ENCODE measurements at regions not wholly inside any gene's neighbourhood (a gene's known extent, or its start where the extent isn't known, plus 50 kb on each side); places are given as distances from the start of the nearest gene placed in this dataset.

GRCh38 chr1:56268519-56269140 lies 310.7 kb downstream of the PLPP3 start:
- H3K4me1 ChIP-seq (replicated peaks) = no peaks in the 10 kb centered on the region
- H3K9me3 ChIP-seq = no peaks in the 10 kb centered on the region
- no peaks in the 10 kb centered on the region for H3K36me3 ChIP-seq
- H3K27me3 ChIP-seq (replicated peaks; ENCODE audit: insufficient read depth) = no peaks in the 10 kb centered on the region
- no peak overlapping the region for H3K4me3 ChIP-seq
- TF ChIP-seq POLR2AphosphoS5 (IDR thresholded peaks at IDR 0.05) (no peak), POLR2A (IDR thresholded peaks at IDR 0.05) (no peak)
- TF ChIP-seq, protein P1, sequence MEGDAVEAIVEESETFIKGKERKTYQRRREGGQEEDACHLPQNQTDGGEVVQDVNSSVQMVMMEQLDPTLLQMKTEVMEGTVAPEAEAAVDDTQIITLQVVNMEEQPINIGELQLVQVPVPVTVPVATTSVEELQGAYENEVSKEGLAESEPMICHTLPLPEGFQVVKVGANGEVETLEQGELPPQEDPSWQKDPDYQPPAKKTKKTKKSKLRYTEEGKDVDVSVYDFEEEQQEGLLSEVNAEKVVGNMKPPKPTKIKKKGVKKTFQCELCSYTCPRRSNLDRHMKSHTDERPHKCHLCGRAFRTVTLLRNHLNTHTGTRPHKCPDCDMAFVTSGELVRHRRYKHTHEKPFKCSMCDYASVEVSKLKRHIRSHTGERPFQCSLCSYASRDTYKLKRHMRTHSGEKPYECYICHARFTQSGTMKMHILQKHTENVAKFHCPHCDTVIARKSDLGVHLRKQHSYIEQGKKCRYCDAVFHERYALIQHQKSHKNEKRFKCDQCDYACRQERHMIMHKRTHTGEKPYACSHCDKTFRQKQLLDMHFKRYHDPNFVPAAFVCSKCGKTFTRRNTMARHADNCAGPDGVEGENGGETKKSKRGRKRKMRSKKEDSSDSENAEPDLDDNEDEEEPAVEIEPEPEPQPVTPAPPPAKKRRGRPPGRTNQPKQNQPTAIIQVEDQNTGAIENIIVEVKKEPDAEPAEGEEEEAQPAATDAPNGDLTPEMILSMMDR (IDR thresholded peaks at IDR 0.05) = no peak
- H3K27ac ChIP-seq = no peak overlapping the region
- intact Hi-C loops (cut with DNase I) = no loop called here
- no peak for DNase-seq (ENCODE audit: low spot score)
- WGBS = 93% methylated on average over 7 of the region's 7 CpGs

DNA sequence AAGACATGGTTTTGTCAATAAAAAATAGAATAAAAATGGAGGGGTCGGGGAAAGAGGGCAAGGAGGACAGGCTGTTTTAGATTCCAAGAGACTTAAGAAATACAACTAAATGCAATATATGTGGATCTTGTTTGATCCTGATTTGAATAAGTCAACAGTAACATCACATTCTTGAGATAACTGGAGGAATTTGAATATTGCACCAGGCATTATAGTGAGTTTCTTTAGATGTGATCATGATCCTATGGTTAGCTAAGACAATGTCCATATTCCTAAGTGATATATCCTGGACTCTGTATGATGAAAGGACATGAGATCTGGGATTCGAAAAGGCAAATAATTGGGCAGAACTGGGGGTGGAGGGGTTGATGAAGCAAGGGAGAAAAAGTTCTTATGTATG lies 311.8 kb downstream of the PLPP3 start:
- H3K36me3 ChIP-seq = no peaks in the 10 kb centered on the region
- intact Hi-C loops (cut with DNase I) = no loop called here
- no peaks in the 10 kb centered on the region for H3K9me3 ChIP-seq
- WGBS = 94% methylated on average over 2 of the region's 2 CpGs
- no peak overlapping the region for H3K4me3 ChIP-seq
- H3K27ac ChIP-seq = no peak overlapping the region
- no peaks in the 10 kb centered on the region for H3K27me3 ChIP-seq (replicated peaks; ENCODE audit: insufficient read depth)
- DNase-seq (ENCODE audit: low spot score) = no peak
- no peaks in the 10 kb centered on the region for H3K4me1 ChIP-seq (replicated peaks)
- TF ChIP-seq POLR2AphosphoS5 (IDR thresholded peaks at IDR 0.05) (no peak), POLR2A (IDR thresholded peaks at IDR 0.05) (no peak)
- TF ChIP-seq, protein P1 (IDR thresholded peaks at IDR 0.05) = no peak

GRCh38 chr1:56266359-56266758 lies 313.0 kb downstream of the PLPP3 start:
- H3K27ac ChIP-seq = no peak overlapping the region
- H3K27me3 ChIP-seq (replicated peaks; ENCODE audit: insufficient read depth) = no peaks in the 10 kb centered on the region
- WGBS = 85% methylated on average over 3 of the region's 3 CpGs
- H3K9me3 ChIP-seq = no peaks in the 10 kb centered on the region
- no peaks in the 10 kb centered on the region for H3K36me3 ChIP-seq
- intact Hi-C loops (cut with DNase I) = no loop called here
- no peak overlapping the region for H3K4me3 ChIP-seq
- no peak for DNase-seq (ENCODE audit: low spot score)
- TF ChIP-seq, protein P1 (IDR thresholded peaks at IDR 0.05) = no peak
- TF ChIP-seq POLR2A (IDR thresholded peaks at IDR 0.05) (no peak), POLR2AphosphoS5 (IDR thresholded peaks at IDR 0.05) (no peak)
- H3K4me1 ChIP-seq (replicated peaks) = no peaks in the 10 kb centered on the region

DNA sequence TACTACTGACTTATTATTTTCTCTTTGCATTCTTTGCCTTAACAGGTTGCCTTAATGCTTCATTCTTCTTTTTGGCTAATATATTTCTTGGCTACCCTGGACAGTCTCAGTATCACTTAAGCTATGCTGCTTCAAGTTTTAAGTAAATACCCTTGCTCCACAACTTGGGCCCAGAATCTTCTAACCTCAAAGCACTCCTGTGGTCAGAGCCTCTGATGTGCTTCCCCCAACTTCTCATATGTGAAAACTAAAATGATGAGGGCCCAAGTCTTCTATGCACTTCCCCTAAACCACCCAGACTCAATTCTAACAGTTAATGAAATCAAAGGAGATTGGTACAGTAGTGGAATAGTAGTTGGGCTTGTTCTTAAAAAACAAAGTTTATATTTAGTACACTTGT lies 314.1 kb downstream of the PLPP3 start:
- DNase-seq (ENCODE audit: low spot score) = no peak
- Histone ChIP-seq H3K27ac (no peak overlapping the region), H3K36me3 (no peaks in the 10 kb centered on the region), H3K27me3 (replicated peaks; ENCODE audit: insufficient read depth) (no peaks in the 10 kb centered on the region), H3K9me3 (no peaks in the 10 kb centered on the region), H3K4me1 (replicated peaks) (no peaks in the 10 kb centered on the region), H3K4me3 (no peak overlapping the region)
- no peak for TF ChIP-seq POLR2AphosphoS5 (IDR thresholded peaks at IDR 0.05)
- TF ChIP-seq POLR2A (IDR thresholded peaks at IDR 0.05) = no peak
- TF ChIP-seq, protein P1 (IDR thresholded peaks at IDR 0.05) = no peak
- intact Hi-C loops (cut with DNase I) = no loop called here

DNA sequence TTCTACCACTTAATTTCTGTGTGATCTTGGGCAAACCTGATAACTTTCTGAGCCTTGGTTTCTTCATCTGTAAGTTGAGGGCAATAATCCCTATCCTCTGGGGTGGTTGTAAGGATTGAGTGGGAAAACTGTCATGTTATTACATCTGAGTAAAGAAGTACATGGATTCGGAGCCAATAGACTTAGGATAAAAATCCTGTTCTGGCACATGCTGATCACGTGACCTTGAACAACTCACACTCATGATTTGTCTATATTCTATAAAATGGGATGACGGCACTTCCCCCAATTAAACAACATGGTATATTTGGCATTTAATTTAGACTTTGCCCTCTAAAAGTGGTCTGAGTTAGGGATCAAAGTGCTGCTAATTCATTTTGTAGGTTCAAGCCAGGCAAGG lies 315.5 kb downstream of the PLPP3 start:
- intact Hi-C loops (cut with DNase I) = no loop called here

More for the DNA sequence above, 315.5 kb downstream of the PLPP3 start:
- H3K9me3 ChIP-seq = no peaks in the 10 kb centered on the region
- H3K36me3 ChIP-seq = no peaks in the 10 kb centered on the region
- no peak overlapping the region for H3K4me3 ChIP-seq
- no peak overlapping the region for H3K27ac ChIP-seq
- no peak for DNase-seq (ENCODE audit: low spot score)
- no peaks in the 10 kb centered on the region for H3K27me3 ChIP-seq (replicated peaks; ENCODE audit: insufficient read depth)
- TF ChIP-seq, protein P1 (IDR thresholded peaks at IDR 0.05) = no peak
- TF ChIP-seq POLR2AphosphoS5 (IDR thresholded peaks at IDR 0.05) (no peak), POLR2A (IDR thresholded peaks at IDR 0.05) (no peak)
- 83% methylated on average over 3 of the region's 3 CpGs for WGBS
- no peaks in the 10 kb centered on the region for H3K4me1 ChIP-seq (replicated peaks)

All from prostate gland (tissue), 2 donors.